ENCODE measurements at regions not wholly inside any gene's neighbourhood (a gene's known extent, or its start where the extent isn't known, plus 50 kb on each side); places are given as distances from the start of the nearest gene placed in this dataset.

- DNase-seq, result no peak
Measured at GRCh38 chr2:147468349-147468748, 376.5 kb upstream of the ACVR2A start.

- DNase-seq, result no peak
Measured at GRCh38 chr2:147467441-147467840, 377.4 kb upstream of the ACVR2A start.

GRCh38 chr2:147464737-147465357 is 380.0 kb upstream of the ACVR2A start:
- no peak for DNase-seq

GRCh38 chr2:147463881-147464520 is 380.8 kb upstream of the ACVR2A start:
- DNase-seq, result peak; percentile 28

GRCh38 chr2:147460155-147460554 is 384.7 kb upstream of the ACVR2A start:
- DNase-seq, result no peak

DNA sequence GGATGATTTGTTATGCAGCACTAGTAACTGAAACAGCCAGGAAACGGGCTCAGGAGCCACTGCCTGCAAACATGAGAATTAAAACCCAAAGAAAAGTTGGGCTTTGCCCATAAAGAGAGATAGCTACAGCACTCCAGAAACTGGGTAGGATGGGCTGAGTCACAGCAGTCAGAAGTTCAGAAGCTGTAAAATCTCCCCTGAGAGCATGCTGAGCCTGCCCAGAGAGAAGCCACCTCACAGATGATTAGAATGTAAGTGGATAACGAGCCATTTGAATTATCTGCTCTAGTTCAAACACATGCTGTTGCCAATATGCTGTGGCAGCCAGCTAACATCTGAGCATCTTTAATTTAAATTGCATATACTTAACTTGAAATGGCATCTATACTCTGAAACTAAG is 388.1 kb upstream of the ACVR2A start:
- DNase-seq, result no peak

DNA sequence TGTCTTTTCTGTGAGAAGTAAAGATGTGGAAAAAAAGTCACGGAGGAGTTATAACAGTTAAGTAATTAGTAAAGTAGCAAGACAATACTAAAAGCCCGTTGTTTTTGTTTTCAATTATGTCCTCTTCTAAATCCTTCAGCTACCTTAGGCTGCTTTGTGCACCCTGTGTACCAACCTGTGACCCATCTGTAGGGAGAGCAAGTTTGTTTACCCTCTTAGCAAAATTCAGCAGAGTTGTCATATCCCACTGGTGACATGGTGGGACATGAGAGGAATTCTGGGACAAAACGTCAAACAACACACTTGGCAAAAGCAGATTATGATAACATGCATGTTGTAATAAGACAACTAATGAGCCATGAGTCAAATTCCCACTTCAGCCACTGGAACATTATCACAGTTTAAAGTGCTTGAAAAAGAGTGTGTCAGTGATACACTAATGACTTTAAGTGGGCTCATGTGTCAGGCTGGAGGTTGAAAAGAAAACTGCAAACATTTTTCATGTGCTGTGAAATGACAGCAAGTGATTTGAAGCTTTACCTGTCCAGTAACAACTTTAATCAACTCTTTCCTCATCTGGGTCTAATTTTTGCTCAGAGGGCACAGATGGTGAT is 392.8 kb upstream of the ACVR2A start:
- no peak for DNase-seq

- no peak for DNase-seq
Measured at GRCh38 chr2:147450661-147451510, 393.9 kb upstream of the ACVR2A start.

- DNase-seq, result no peak
Measured at GRCh38 chr2:147449323-147449991, 395.4 kb upstream of the ACVR2A start.

DNA sequence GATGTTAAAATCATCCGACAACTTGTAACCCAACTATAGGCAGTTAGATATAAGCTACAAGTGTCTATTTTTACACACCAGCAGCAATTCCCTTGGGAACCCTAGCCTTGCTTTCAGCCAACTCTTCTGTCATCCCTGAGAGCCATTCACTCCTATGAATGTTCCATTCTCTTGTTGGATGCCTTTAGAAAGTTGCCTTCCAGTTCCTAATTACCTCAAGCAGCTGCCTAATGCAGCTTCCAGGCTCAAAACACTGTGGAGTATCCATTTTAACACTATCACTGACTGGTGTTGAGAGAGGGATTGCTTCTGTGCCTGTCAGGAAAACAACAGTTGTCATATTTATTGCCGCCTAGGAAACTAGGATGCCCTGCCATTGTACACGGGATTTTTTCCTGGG is 402.0 kb upstream of the ACVR2A start:
- no peak for DNase-seq

DNA sequence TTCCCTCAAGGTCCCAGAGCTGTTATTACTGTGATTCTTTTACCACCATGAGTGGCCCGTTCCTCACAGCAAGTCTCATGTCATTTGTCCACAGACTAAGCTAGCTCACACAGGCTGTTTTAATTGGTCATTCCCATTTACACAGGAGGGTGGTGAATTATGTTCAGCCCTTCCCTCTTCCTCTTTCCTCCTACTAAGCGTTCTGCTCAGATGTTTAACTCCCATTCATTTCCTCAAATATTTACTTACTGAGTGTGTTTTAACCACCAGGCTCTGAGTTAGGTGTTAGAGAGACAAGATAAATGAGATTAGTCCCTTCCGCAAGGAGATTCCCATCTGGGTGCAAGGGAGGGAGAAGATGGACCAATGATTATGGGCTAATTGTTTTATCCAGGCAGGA is 403.6 kb upstream of the ACVR2A start:
- no peak for DNase-seq

DNA sequence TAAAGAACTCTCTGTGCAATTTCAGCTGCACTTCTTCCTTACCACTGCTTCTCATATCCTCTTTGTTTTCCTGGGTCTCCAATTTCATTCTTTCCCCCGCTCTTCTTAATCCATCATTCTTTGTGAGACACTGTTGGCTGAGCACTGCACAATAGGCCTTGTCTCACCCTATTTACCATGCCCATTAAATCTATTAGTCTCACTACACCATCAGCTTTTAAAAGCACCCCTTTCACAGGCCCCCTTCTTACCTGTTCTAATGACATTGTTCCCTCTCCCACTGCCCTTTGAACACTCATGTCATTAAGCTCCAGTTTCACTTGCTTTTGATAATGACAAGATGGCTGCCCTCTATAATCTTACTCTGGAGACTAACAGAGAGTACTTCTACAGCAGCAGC is 404.1 kb upstream of the ACVR2A start:
- DNase-seq, result peak; percentile 11

DNA sequence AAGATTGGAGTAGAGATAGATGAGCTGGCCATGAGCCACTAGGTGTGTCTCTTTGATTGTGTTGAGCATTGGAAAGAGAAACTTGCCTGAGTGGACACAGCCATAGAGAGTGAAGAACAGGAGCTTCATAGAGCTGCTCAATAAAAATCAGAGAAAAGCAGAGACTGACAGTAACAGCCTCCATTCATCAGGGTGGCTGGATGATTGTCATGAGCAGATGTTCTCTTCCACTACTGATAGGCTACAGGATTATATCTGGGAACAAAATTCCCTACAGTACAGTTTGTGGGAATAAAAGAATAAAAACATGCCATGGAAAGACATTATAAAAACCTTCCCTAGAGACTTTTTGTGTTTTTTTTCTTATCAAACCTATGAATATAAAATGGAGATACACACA is 404.8 kb upstream of the ACVR2A start:
- no peak for DNase-seq

GRCh38 chr2:147438882-147439281 is 405.9 kb upstream of the ACVR2A start:
- no peak for DNase-seq

DNA sequence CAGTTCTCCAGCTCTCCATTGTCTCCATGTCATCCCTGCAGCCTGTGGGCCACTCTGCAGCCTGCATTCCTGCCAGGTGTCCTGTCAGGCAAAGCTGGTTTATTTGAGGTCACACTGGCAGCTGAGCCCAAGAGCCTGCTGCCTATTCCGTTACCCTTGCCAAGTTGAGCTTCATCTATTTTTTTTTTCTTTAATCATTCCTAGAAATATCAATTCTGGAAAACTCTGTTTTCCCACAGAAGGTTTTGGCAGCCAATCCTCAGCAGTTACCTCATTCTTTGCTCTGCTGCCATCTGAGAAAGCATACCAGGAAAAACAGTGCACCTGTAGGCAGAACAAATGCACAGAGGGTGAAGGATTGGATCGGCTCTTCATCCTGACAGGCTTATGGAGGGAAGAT is 411.0 kb upstream of the ACVR2A start:
- no peak for DNase-seq

DNA sequence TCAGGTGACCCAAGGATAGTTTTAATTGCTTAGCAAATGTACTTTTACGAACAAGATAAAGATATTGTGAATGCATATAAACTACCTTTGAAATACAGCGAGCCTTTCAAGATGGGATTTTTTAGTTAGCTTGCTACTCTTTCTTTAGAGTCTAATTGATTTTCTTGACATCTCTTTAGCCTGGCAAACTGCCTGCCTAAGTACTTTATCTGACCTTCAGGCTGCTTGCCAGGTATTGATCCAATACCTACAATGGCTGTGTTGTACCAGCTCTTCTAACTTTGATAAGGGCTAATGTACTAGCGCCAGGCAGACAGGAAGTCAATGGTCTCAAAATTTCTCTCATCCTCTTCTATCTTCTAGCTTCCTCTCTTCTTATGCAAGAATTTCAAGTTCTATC is 414.4 kb upstream of the ACVR2A start:
- DNase-seq, result no peak

GRCh38 chr2:147428120-147428747 is 416.6 kb upstream of the ACVR2A start:
- no peak for DNase-seq

DNA sequence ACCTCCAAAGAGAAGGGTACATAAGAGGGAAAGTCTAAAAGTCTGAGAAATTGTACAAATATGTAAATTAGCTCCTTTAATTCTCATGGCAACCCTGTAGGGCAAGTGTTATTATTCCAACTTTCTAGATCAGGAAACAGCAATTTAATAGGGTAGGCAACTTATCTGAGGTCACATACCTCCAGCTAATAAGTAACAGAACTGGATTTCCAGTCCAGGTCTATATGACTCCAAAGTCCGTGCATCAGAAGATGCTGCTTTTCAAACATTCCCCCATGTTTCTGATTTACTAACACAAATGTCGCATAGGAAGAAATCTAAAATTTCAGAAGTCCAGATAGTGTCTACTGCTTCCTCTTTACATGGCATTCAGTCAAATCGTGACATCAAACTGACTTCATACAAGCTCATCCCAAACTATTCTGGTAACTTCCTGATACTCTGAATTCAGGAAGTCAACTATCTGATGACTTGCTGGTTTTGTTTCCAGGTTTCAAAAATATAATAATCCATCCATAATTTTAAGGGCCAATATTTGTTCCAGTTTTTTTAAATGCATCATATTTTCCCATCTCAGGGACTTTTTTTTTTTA is 419.3 kb upstream of the ACVR2A start:
- no peak for DNase-seq

- DNase-seq, result no peak
Measured at GRCh38 chr2:147424766-147425165, 420.1 kb upstream of the ACVR2A start.

GRCh38 chr2:147420947-147421675 is 423.7 kb upstream of the ACVR2A start:
- no peak for DNase-seq

- DNase-seq, result no peak
Measured at GRCh38 chr2:147420517-147420916, 424.3 kb upstream of the ACVR2A start.
